GM12891 (cell line): ENCODE measurements at regions not wholly inside any gene's neighbourhood (a gene's known extent, or its start where the extent isn't known, plus 50 kb on each side); places are given as distances from the start of the nearest gene placed in this dataset.

Experiments
- PAX5 ChIP-seq: IDR thresholded peaks from 2 replicates; pipeline ENCODE4 v1.6.1; 2011; ENCODE audit warnings: low read length, moderate library complexity, mild to moderate bottlenecking; ENCODE audit not compliant: insufficient read depth, severe bottlenecking
- POLR2A ChIP-seq: IDR thresholded peaks from 2 replicates; pipeline ENCODE4 v1.6.1; 2011; ENCODE audit warnings: low read depth, low read length, control low read depth
- POLR2AphosphoS5 ChIP-seq: IDR thresholded peaks from 2 replicates; pipeline ENCODE4 v1.6.1; 2011; ENCODE audit warnings: low read depth, low read length, control low read depth
- POU2F2 ChIP-seq: IDR thresholded peaks from 2 replicates; pipeline ENCODE4 v1.6.1; 2011; ENCODE audit warnings: low read depth, mild to moderate bottlenecking, control low read depth, low read length, moderate library complexity
- SPI1 ChIP-seq: IDR thresholded peaks from 2 replicates; pipeline ENCODE4 v1.6.1; 2011; ENCODE audit warnings: low read depth, low read length, control low read depth
- TAF1 ChIP-seq: IDR thresholded peaks from 2 replicates; pipeline ENCODE4 v1.6.1; 2011; ENCODE audit warnings: low read depth, low read length, control low read depth

GRCh38 chr9:79134654-79135053, 437.1 kb upstream of the TLE4 start:
- TF ChIP-seq POLR2AphosphoS5 (no peak), POLR2A (no peak), TAF1 (no peak), PAX5 (no peak), SPI1 (no peak), POU2F2 (no peak)
